ENCODE measurements at regions not wholly inside any gene's neighbourhood (a gene's known extent, or its start where the extent isn't known, plus 50 kb on each side); places are given as distances from the start of the nearest gene placed in this dataset.

DNA sequence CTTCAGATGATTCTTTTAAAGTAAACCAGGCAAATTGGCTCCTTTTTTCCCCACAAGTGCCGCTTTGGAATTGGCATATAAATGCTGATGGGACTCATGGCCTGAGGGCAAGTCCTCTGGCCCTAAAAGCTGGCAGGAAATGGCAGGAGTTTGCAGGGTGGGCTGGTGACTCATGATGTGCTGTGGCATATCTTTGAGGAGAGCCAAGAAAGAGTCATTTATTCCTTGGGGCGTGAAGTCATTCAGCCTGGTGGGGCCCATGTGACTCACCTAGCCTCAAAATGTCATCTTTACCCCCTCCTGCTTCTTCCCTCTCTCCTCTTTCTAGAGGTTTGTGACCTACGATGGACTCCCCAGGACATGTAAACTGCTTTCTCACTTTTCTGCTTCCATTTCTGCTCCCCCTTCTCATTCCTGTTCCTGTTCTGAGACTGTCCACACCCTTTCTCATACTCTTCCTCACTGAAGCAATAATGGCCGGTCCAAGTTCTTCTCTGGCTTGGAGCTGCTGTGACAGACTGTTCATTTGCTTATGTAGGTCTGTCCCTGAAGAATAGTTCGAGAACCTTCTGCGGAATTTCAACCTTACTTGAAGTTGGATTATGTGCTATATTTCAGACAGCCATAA, 326.1 kb downstream of the SATB1 start:
- TF ChIP-seq, protein P1, sequence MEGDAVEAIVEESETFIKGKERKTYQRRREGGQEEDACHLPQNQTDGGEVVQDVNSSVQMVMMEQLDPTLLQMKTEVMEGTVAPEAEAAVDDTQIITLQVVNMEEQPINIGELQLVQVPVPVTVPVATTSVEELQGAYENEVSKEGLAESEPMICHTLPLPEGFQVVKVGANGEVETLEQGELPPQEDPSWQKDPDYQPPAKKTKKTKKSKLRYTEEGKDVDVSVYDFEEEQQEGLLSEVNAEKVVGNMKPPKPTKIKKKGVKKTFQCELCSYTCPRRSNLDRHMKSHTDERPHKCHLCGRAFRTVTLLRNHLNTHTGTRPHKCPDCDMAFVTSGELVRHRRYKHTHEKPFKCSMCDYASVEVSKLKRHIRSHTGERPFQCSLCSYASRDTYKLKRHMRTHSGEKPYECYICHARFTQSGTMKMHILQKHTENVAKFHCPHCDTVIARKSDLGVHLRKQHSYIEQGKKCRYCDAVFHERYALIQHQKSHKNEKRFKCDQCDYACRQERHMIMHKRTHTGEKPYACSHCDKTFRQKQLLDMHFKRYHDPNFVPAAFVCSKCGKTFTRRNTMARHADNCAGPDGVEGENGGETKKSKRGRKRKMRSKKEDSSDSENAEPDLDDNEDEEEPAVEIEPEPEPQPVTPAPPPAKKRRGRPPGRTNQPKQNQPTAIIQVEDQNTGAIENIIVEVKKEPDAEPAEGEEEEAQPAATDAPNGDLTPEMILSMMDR (IDR thresholded peaks at IDR 0.05) = no peak
- no peak for TF ChIP-seq POLR2AphosphoS5 (IDR thresholded peaks at IDR 0.05)
- TF ChIP-seq EP300 (IDR thresholded peaks at IDR 0.05; ENCODE audit: low read depth) = no peak
